GM23338 (cell line): ENCODE measurements at regions not wholly inside any gene's neighbourhood (a gene's known extent, or its start where the extent isn't known, plus 50 kb on each side); places are given as distances from the start of the nearest gene placed in this dataset.

ENCODE experiments used
- CTCF ChIP-seq, 2 experiments: fragments of 200-600 bp in 1 of 2; sonication (generic) in 1 of 2; conservative IDR thresholded peaks; 2 replicates each; pipeline versions ENCODE4 v1.5.1 to v1.6.1; 2016 to 2017; ENCODE audit warnings: antibody characterized with exemption in 2 of 2, low read depth in 2 of 2, mild to moderate bottlenecking in 2 of 2, moderate library complexity in 1 of 2
- EZH2 ChIP-seq: fragments of 200-600 bp; sonication (generic); IDR thresholded peaks from one replicate; pipeline ENCODE4 v1.8.0; 2017; ENCODE audit warnings: antibody characterized with exemption, mild to moderate bottlenecking, low read depth; ENCODE audit not compliant: unreplicated experiment
- EZH2phosphoT487 ChIP-seq: fragments of 200-600 bp; sonication (generic); IDR thresholded peaks from one replicate; pipeline ENCODE4 v1.8.1; 2018; ENCODE audit warnings: antibody characterized with exemption; ENCODE audit not compliant: unreplicated experiment
- JUNB ChIP-seq: IDR thresholded peaks from one replicate; pipeline ENCODE4 v1.6.1; 2016; ENCODE audit warnings: antibody characterized with exemption; ENCODE audit not compliant: unreplicated experiment
- NANOG ChIP-seq: IDR thresholded peaks from 2 replicates; pipeline ENCODE4 v1.6.1; 2016; ENCODE audit warnings: antibody characterized with exemption, borderline replicate concordance
- POLR2AphosphoS5 ChIP-seq: IDR thresholded peaks from 2 replicates; pipeline ENCODE4 v1.6.1; 2016; ENCODE audit warnings: antibody characterized with exemption, low read depth
- REST ChIP-seq: IDR thresholded peaks from one replicate; pipeline ENCODE4 v1.6.1; 2018; ENCODE audit warnings: antibody characterized with exemption; ENCODE audit not compliant: unreplicated experiment
- STAT1 ChIP-seq: IDR thresholded peaks from one replicate; pipeline ENCODE4 v1.6.1; 2016; ENCODE audit warnings: antibody characterized with exemption; ENCODE audit not compliant: unreplicated experiment
- ZNF114 ChIP-seq: fragments of 250-450 bp; sonication (Bioruptor Pico); IDR thresholded peaks from 2 replicates; pipeline ENCODE4 v1.5.0; 2020; ENCODE audit warnings: mild to moderate bottlenecking, moderate library complexity
- ZNF331 ChIP-seq: fragments of 250-450 bp; sonication (Bioruptor Pico); IDR thresholded peaks from 2 replicates; pipeline ENCODE4 v1.5.0; 2020; ENCODE audit warnings: low read depth, mild to moderate bottlenecking, moderate library complexity

- no peak for TF ChIP-seq EZH2phosphoT487
- TF ChIP-seq CTCF (conservative IDR thresholded peaks at IDR 0.05; ENCODE audit: low read depth in 2 of 2), result no peak
- TF ChIP-seq JUNB, result no peak
- TF ChIP-seq EZH2, result no peak
- no peak for TF ChIP-seq POLR2AphosphoS5
- no peak for TF ChIP-seq STAT1
- no peak for TF ChIP-seq ZNF114 (CRISPR knock-in tag)
- no peak for TF ChIP-seq ZNF331
- TF ChIP-seq REST, result no peak
- TF ChIP-seq NANOG, result no peak
Measured at GRCh38 chr15:77742570-77742969, 109.9 kb upstream of the LINGO1 start.
